ENCODE measurements at regions not wholly inside any gene's neighbourhood (a gene's known extent, or its start where the extent isn't known, plus 50 kb on each side); places are given as distances from the start of the nearest gene placed in this dataset.

GRCh38 chr2:160558531-160558930 is 64.9 kb upstream of the RBMS1 start:
- no peak for TF ChIP-seq ZNF274 (IDR thresholded peaks at IDR 0.05; ENCODE audit: low read depth, low read length)
- no peak for TF ChIP-seq YY1 (IDR thresholded peaks at IDR 0.05; ENCODE audit: insufficient read depth, insufficient read length)
